Non-pigmented ciliary epithelial cell (primary cell): ENCODE measurements at regions not wholly inside any gene's neighbourhood (a gene's known extent, or its start where the extent isn't known, plus 50 kb on each side); places are given as distances from the start of the nearest gene placed in this dataset.

Source experiments
- DNase-seq: peaks from one replicate; pipeline ENCODE4 v3.0.0-alpha.2; 2010; ENCODE audit warnings: low read depth

DNA sequence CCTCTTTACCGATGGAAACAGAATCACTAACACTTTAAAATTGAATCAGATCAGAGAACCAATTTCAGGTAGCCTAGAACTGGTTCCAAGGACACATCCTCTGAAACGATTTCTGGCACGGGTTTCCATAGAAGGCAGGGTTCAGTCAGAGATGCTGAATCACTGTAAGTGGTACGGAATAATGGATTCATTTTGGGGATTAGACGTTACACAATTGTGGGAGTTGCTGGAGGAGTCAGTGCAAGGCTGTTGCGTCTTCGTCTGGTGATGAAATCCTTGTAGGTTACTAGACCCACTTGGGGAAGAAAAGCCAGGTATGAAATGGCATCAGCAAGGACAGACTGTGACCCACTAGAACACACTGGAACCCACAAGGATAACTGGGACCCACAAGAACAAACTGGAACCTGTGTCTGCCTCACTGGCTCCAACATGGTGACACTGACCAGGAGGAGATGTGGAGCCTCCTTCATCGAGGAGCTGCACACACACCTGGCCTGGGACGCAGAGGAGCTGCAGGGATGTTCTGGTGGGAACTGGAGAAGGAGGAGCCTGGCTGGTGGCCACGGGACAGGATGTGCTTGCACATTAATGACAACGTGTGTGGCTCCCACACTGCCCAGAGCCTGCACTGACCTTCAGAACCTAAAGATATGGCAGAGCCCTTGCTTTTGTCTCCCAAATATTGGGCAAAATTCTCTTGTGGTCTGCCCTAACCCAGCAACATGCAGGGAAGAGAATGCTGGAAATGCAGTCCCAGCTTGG is 105.1 kb downstream of the TRAPPC11 start:
- no peak for DNase-seq

DNA sequence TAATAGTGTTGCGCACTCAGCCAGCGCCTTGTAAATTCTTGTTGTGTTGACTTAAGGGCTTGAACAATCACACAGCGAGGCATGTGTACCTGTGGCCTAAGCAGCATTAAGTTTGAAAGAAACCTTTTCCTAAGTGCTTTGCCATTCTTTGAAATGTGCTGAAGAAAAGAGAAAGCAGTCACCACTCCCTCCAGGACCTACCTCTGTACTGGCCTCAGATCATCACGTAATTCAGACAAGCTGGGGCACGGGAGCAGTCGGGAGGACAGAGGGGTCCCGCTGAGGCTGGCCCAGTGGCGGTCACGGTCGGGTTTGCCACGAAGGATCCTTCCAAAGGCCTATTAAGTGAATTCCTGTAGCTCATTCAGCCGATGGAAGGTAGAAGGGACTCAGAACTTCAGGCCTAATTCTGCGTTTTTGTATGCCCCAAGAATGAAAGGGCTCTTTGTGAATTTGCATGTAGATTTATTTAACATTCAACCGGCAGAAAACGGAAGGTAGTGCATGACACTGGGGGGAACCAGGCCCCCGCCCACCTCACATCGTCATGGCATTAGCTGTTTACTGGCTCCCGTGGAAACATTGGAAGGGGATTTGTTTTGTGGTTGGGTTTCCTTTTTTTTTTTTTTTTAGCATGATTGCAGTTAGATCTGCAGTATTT is 106.3 kb downstream of the TRAPPC11 start:
- no peak for DNase-seq

DNA sequence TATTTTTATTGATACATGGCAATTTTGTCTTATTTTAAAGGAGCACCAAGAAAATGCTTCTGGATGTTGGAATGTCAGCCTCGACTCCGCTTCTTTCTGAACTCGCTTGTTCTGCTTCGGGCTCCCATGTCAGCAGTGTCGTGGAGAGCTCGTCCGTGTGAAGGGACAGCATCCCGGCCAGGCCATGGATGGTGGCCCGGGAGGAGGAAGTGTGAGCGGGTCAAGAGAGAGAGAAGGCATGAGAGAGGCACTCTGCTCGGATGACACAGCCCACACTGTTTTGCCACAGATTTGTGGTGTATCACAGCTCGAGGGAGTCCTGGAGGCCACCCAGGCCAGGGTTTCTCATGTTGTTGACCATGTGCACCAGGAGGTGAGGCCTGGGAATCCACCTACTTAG is 107.0 kb downstream of the TRAPPC11 start:
- no peak for DNase-seq

DNA sequence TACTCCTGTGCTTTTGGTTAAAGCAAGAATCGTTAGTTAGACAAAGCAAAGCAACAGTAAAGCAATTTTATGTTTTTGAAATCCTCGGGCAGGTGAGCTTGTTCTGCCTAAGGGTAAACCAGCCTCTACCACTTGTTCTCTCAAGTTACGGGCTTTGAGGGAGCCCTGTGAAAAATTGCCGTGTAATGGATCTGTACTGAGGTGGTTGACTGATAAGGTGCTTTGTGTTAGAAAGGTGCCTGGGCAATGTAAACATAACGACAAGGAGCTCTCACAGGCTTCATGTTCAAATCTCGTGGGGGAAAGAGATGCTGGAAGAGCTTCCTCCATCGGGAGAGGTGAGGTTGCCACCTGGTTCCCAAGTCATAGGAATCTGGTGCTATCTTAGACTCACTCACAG is 111.8 kb downstream of the TRAPPC11 start:
- DNase-seq, result no peak

DNA sequence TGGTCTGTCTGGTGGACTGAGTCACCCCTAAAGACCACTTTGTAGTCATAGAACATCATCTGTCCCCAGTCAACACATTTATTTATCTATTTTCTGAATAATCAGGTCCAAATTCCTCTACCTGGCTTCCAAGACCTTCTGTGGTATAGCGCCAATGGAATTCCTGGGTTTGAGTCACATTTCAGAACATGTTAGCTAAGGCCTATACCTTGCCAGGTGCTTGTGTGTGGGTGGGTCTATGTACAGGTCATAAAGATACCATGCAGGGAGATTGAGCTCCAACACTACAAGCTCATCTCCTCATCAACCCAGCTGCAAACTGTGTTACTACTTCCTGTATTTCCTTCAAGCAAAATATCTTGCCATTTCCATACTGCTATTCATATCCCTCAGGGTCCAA is 113.3 kb downstream of the TRAPPC11 start:
- DNase-seq, result no peak

DNA sequence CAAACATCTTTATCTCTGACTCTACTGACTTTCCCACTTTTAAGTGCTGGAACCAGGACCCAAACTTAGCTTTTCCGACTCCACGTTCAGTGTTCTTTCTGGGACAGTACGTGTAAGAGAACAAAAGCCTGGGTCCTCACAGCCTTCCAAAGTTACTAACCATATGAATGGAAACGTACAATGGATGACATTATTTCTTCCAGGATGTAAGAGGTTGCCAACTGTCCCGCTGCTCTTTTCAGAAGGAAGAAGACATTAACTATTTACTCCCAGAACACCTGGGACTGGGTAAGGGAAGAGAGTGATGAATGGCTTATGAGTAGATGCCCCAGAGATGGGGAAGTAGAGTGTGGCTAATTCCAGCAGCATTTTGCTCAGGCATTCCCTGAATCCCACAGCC is 114.7 kb downstream of the TRAPPC11 start:
- DNase-seq, result no peak

DNA sequence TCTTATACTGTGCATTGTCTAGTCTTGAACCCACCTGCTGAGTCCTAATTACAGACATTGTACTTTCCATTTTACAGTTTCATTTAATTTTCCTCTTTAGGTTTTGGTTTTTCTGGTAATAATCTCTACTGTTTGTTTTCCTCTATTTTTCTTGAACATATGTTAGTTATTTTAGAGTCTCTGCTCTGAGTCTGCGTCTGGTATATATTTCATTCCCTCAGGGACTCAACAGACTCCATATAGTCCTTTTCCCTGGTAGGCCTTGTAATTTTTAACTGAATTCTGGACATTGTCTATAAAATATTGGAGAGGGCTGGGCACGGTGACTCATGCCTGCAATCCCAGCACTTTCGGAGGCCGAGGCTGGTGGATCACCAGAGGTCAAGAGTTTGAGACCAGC is 121.8 kb upstream of the STOX2 start:
- DNase-seq, result no peak

DNA sequence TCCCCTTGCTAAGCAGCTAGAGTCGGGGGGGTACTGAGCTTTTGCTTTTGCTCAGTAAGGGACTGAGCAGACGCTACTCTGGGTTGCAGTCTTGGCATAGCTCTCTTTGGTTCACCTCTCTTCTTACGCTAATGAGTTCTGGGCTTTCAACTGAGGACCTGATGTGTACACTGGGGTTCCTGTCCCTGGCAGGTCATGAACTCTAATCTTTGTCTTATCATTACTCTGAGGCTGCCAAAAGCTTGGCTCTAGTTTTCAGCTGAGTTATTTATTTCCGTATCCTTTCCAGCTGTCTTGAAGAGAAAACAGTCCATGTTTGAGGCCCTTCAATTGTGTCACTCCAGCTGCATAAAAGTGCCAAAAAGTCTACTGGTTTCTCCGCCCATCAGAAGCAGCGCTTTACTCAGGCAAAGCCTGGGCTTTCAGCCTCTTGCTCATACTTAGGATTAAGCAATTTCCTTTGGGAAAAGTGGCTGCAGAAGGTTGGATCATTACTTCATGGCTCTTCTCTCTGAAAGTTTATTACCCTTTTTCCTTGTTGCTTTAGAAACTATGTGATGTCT is 121.0 kb upstream of the STOX2 start:
- DNase-seq, result no peak

DNA sequence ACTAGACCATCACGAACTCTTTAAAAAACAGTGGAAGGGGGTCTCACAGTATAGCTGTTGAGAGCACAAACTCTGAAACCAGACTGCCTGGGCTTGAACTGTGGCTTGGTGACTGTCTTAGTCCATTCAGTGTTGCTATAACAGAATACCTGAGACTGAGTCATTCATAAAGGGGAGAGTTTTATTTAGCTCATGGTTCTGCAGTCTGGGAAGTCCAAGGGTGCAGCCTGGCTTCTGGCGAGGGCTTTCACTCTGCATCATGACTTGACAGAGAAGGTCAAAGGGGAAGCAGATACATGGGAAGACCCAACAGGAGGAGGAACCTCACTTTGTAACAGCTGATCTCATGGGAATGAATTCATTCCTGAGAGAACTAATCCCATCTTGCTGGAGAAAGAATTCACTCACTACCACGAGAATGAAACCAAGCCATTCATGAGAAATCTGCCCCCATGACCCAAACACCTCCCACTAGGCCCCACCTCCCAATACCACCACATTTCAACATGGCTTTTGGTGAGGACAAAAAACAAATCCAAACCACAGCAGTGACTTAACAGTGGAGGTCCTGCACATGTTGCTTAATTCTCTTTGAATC is 116.7 kb upstream of the STOX2 start:
- DNase-seq, result no peak

DNA sequence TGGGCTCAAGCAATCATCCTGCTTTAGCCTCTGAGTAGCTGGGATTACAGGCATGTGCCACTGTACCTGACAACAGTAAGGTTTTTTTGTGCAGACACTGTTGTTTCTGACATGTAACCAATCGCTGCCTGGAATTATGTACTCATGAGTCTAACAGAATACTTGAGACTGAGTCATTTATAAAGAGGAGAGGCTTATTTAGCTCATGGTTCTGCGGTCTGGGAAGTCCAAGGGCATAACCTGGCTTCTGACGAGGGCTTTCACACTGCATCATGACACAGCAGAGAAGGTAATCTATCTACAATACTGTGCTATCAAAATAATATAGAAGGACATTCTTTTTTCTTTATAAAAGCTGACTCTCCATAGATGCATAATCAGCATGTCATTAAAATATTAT is 115.5 kb upstream of the STOX2 start:
- no peak for DNase-seq

DNA sequence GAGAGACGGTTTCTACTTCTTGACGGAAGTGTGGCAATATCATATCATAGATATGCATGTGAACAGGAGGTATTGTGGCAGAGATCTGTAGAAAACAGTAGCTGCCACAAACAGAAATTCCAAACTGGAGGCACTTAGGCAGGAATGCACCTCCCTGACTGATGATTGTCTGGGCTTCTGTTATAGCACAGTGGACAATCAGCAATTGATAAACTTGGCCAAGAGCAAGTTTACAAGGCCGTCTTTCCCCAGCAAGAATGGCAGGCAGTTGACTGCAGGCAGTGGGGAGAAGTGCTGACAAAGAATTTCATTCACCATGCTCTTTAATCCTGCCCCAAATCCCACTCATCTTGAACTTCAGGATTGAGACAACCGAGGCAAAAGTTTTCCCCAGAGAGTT is 114.4 kb upstream of the STOX2 start:
- no peak for DNase-seq

DNA sequence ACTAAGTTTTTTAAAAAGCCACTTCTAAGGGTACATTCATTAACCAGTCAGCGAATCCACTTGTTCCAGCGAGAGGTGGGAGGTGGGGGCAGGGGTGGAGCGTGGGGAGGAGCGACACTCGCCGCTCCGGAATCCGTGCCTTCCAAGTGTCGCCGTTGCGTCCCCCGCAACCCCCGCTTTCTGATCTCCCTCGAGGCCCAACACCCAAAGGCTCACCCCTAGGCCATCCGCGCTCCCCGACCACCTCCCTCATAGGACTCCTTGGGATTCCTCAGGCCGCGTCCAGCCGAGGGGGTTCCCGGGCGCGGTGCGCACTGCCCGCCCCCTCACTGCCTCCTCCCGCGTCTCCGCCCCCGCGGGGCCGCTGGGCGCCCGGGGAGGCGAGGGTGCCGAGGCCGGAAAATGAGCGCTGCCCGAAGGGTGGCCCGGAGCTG is 108.1 kb upstream of the STOX2 start:
- no peak for DNase-seq

DNA sequence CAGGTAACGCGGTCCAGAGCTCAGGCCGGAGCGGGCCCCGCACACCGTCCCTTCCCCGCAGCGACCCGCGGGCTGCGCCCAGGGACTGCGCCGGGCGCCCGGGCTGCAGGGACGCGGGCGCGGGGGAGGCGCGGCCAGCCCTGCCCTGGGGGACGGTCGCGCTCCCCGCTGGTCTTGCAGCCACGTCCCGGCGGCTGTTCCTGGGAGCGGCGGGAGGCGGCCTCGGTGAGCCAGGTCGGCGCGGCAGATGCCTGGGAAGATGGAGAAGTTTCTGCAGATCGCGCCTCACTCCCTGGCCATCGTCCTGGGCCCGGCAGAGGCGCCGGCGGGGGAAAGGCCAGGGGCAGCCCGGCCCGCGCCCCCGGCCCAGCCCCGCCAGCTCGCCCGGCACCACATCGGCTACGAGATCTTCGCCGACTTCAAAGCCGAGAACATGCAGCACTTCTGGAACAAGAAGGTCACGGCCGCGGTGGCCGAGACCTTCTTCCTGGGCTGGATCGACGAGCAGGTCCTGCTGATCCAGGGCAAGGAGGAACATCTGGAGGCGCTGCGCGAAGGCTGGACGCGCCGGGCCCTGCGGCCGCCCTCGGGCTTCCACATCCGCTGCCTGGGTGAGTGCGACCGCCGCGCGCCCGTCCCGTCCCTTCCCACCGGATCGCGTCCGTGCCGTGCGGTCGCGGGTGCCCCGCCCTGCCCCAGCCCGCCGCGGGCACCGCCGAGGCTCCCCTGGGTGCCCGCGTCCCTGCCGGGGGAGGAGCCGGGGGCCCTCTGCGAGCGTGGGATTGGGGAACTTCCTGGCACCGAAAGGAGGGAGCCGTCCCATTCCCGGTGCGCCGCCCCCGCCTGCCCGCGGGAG is 107.4 kb upstream of the STOX2 start:
- DNase-seq, result no peak

DNA sequence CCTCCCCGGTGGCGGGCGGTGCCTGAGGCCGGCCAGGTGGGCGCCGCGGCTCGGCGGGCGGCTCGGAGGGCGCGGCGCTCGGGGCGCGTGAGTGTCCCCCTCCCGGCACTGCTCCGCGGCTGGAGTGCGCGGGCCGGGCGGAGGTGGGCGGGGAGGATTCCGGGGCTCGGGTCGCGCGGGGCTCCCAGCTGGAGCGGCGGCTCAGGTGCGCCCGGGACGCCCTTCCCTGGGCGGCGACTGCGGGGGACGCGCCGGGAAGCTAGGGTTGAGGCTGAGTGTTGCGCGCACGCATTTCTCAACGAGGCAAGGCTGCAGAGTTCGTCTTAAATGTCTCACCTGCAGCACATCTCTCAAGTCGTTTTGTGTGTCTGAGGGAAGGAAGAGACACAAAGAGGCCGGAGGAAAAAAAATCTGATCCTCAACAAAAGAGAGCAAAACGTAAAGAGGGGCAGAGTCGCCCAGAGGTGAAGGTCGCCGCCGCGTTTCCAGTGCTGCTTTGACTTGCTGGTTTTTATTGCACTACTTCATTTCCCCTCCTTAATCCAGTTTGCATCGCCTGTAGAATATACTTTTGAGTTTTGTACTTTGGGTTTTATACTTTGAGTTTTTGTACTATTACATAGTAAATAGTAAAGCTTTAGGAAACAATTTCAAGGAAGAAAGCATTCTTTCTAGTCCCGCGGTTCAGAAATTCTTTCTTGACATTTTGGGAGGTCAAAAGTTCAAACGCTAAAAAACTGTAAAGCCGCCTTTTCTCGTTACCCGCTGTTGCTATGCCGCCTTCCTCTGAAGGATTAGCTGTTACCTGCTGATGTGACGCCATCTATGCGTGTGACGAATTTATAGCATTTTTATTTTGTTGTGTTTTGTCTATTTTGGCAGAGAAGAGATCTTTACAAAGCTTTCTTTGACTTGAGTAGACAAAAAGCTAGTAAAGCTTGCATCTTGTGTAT is 106.5 kb upstream of the STOX2 start:
- DNase-seq, result no peak

DNA sequence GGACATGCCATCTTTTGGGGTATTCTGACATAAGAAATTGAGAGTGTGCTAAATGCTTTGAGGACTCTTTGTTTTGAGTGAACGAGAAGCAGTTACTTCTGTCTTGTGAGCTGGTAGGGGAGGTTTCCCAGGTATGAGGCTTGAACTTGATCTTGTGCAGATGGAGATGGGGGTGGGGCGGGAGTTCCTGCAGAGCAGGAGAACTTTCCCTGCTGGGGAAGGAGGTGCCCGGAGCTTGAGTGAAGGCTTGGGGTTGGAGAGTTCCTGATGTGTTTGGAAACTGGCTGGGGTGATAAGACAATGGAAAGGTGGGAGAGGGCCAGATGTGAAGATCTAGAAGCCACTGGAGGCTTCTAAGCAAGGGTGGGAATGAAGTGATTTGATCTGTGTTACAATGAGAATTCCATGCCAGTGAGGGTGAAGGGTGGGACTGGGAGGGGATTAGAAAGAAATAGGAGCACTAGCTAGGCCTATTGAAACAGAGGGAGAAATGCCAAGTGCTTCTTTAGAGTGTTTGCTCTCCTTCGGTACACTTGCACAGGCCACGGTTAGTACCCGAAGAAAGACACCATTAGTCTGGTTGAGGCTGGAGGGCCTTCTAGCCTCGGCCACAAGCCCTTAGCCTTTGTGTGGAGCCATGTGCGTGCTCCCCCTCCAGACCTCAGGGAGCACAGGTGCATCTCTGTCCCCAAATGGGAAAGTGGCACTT is 103.5 kb upstream of the STOX2 start:
- no peak for DNase-seq

DNA sequence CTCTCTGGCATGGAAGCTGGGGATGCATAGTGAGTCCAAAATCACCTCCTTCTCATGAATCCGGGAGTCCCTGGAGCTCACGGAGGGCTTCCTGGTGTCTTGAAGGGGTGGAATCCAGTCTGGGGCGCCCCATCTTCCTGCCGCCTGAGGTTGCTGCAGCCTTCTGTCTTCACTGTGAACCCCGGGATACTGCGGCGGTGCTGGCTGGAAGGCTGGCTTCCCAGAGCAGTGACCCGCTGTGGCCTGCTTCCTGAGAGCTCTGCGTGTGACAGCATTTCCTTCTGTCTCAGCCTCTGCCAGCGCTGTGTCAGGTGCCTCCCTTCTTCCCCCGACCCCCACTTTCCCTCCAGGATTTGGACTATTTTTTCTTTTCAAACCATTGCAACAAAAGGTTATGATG is 98.8 kb upstream of the STOX2 start:
- no peak for DNase-seq

DNA sequence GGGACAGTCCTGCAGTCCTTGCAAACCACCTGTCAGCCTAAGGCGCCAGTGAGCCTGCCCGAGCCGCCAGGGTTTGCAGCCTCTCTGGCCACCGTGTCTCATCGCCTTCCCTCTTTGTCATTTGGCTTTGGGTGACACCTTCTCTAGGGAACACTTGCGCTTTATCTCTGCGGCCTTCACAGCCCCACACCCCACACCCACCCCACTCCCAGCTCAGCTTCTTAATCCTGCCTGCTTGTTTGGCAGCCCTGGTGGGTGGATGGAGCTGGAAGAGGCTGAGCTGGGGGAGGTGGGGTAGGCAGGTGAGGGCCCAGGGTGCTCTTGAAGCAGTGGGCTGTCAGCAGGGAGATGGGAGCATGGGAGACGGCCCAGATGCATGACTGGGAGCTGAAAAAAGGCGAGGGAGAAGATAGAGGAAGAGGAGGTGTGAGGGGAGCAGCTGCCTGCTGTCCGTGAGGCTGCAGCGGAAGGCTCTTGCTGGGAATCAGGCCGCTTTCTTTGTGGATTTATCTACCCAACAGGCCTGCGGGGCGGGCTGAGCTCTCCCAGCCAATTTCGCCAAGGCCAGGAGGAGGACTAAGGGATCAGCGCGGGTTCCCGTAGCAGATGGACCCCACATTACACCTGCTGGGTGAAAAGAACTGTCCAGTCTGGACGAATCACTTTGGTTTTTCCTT is 97.5 kb upstream of the STOX2 start:
- no peak for DNase-seq

DNA sequence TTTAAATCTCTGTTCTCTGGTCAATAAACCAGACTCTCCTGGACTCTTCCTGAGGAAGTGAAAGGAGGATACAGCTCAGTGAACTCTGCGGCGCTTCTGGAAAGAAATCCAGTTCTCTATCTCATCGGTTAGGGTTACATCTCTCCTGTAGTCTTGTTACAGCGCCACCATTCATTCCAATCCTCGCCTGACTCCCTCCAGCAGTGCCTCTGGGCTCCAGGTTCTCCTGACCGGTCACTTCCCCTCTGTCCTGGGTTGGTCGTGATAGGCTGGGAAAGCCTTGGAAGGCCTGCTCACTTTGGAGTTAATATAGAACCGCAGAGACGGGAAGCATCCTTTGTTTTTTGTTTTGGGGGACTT is 97.0 kb upstream of the STOX2 start:
- no peak for DNase-seq

DNA sequence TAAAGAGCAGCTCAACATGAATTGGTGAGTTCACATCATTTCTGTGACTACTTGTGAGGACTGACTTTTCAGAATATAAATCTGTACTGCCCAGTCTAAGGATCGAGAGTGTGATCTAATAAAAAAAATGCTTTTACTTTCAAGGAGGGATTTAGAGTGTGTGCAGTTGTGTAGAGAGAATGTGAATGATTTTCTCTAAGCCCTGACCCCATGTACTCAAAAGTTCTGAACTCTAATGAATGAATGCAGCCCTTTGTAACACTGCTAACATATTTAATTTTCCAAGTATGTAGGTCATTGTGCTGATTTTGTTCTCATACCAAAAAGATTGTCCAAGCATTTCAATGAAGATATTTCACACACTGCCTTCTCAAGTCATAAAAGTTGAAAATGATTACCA is 92.5 kb upstream of the STOX2 start:
- DNase-seq, result no peak

DNA sequence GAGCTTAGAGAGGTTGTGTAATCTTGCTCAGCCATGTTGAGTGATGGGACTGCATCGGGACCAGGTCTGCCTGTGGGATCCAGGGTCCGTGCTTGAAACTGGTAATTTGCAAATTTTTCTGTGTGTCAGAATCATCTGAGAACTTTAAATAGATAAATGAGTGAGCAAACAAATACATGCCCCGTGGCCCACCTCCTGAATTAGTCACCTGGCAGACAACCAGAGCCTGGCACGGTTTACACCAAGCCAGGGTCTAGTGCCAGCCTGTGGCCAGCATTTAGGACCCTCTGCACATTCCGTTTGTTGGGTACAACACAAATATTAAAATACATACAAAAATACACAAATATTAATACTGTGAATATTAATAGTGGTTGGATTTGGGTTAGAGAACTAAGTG is 90.6 kb upstream of the STOX2 start:
- DNase-seq, result no peak
